GM12801 (cell line): ENCODE measurements at regions not wholly inside any gene's neighbourhood (a gene's known extent, or its start where the extent isn't known, plus 50 kb on each side); places are given as distances from the start of the nearest gene placed in this dataset.

Experiments
- TF ChIP-seq, protein P1 (sequence below): IDR thresholded peaks from one replicate; pipeline ENCODE4 v1.5.1; 2011; ENCODE audit warnings: control low read depth; ENCODE audit not compliant: insufficient read length; ENCODE audit errors: extremely low read depth

DNA sequence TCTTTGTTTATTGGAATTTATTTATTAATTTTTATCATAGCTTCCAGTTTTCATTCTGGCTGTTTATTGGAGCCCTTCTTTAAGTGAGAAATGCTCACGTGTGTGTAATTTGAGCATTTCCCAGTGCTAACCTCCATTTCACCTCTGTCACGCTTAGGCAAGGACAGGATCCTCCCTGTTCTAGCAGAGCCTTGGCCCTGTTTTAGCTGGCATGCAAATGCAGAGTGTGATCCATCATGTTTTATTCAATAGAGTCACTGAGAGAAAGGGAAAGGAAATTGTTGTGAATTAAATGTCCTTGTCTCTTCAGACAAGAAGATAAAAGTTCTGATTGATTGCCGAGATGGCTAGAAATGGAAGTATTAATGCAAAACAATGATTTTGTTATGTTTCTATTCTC, 137.3 kb upstream of the ACO1 start:
- TF ChIP-seq, protein P1, sequence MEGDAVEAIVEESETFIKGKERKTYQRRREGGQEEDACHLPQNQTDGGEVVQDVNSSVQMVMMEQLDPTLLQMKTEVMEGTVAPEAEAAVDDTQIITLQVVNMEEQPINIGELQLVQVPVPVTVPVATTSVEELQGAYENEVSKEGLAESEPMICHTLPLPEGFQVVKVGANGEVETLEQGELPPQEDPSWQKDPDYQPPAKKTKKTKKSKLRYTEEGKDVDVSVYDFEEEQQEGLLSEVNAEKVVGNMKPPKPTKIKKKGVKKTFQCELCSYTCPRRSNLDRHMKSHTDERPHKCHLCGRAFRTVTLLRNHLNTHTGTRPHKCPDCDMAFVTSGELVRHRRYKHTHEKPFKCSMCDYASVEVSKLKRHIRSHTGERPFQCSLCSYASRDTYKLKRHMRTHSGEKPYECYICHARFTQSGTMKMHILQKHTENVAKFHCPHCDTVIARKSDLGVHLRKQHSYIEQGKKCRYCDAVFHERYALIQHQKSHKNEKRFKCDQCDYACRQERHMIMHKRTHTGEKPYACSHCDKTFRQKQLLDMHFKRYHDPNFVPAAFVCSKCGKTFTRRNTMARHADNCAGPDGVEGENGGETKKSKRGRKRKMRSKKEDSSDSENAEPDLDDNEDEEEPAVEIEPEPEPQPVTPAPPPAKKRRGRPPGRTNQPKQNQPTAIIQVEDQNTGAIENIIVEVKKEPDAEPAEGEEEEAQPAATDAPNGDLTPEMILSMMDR, result no peak

DNA sequence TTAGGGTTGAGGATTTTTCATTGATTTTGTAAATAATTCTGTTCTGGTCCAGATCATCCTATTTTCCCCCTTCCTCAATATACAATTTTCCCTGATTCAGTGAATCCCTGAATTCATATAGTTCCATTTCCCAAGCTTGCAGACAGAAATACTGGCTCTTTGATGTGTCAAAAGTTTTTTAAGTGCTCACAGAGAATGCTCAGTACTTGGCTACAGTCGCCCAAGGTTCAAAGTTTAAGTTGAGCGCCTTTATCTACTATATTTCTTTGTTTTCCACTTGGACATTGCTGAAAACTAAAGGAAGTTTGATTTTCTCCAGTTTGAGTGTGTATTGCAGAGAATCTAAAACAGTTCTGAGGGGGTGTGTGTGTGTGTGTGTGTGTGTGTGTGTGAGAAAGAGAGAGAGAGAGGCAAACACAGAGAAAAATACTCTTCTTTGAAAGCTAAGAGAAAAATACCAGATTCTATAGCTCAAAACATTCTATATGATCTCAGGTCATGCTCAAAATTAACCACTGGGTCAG, 136.2 kb upstream of the ACO1 start:
- TF ChIP-seq, protein P1, result no peak

DNA sequence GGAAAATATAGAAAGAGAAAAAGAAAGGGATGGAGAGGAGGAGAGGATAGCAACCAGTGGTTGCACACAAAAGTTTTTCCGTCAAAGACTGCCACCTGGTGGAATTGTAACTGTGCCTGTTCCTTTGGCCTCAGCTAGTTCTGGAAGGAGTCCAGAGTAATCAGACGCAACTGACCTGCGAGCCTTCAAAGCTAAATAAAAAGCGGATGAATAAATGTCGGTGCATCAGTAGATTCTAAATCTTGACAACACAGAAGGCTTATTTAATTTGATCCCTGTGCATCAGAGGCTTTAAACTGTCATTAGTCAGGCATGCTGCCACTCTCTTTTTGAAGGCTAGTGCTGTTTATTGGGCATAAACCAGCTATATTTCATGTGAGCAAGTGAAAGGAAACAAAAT, 132.9 kb upstream of the ACO1 start:
- TF ChIP-seq, protein P1, result no peak

DNA sequence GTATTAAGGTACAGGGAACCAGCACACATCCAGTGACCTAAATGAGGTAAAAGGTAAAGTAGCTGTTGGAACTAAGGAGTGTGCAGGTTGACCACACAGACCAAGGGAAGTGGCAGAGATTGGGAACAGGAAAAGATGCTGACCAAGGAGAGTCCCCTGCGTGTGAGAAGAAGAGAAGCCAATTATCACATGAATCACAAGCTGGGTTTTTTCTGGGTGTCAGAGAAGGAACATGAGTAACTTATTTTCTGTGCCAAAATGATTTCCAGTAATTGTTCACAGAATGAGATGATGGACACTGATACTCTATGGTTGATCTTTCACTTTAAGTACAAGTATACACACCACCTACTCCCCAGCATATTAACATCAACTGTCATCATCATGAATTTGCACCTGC, 130.7 kb upstream of the ACO1 start:
- TF ChIP-seq, protein P1, result no peak

DNA sequence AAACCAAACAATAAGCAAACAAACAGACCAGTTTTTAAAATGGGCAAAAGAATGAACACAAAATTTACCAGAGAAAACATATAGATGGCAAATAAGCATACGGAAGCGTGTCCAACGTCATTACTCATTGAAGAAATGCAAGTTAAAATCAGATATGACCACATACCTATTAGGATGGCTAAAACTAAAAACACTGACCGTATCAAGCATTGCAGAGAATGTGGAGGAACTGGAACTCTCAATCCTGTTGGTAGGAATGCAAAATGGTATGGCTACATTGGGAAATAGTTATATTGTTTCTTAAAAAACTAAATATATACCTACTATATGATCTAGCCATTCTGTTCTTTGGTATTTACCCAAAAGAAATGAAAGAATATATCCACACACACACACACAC, 129.4 kb upstream of the ACO1 start:
- TF ChIP-seq, protein P1, result no peak

DNA sequence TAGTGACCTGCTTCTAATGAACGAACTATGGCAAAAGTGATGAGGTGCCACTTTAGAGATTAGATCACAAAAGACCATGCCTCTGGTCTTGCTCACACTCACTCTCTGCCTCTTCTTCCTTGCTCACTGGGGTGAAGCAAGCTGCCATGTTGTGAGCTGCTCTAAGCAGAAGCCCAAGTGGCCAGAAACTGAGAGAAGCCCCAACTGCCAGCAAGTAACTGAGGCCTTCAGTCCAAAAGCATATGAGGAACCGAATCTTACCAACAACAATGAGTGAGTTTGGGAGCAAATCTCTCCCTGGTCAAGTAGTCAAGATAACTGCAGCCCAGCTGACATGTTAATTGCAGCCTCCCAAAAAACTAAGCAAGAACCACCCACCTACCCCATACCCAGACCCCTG, 126.0 kb upstream of the ACO1 start:
- TF ChIP-seq, protein P1, result no peak

DNA sequence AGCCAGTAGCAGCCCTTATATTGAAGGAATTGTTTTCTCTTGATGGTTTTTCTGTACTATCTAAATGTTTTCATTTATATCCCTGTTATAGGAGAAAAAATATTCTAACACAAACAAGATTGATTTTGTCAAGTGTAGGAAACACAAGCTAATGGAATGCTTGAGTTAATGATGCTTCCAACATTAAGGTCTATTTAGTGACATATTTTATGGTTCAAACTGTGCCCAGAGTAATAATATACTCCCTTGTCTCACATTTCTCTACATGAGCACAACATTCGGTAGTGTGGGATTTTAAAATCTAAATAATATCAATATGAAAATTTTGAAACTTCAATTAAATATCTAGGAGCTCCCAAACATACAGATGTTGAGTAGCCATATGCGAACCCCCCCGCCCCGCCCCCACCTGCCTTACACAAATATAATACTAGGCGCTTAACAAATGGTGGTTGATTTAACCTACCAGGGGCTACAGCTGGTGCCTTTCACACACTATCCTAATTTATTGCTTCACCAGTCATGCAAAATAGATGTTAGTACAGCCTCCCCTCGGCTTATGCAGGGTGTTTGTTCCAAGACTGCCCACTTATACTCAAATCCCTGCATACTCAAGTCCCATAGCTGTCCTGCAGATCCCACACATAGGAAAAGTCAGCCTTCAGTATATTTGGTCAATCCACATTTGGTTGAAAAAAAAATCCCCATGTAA, 124.1 kb upstream of the ACO1 start:
- TF ChIP-seq, protein P1, result no peak
